ENCODE measurements at regions not wholly inside any gene's neighbourhood (a gene's known extent, or its start where the extent isn't known, plus 50 kb on each side); places are given as distances from the start of the nearest gene placed in this dataset.

- TF ChIP-seq POLR2A (IDR thresholded peaks at IDR 0.05) (no peak), CTCF (IDR thresholded peaks at IDR 0.05) (no peak)
- intact Hi-C loops (cut with DNase I; ENCODE audit: low total_unique reads) = no loop called here
- no peak for DNase-seq (ENCODE audit: low spot score in 2 of 2)
- WGBS, 2 donors = 93 to 94% methylated on average over 4 of the region's 4 CpGs
- H3K4me3 ChIP-seq (ENCODE audit: low read depth, poor library complexity, severe bottlenecking) = no peak overlapping the region
Measured at GRCh38 chr7:46723742-46724141, 802.7 kb upstream of the IGFBP3 start.

- no peak for DNase-seq (ENCODE audit: low spot score in 2 of 2)
- TF ChIP-seq CTCF (IDR thresholded peaks at IDR 0.05) (no peak), POLR2A (IDR thresholded peaks at IDR 0.05) (no peak)
- 76 to 95% methylated on average over 5 to 7 of the region's 7 CpGs for WGBS, 2 donors
- H3K4me3 ChIP-seq (ENCODE audit: low read depth, poor library complexity, severe bottlenecking) = no peak overlapping the region
- intact Hi-C loops (cut with DNase I; ENCODE audit: low total_unique reads) = no loop called here
Measured at GRCh38 chr7:46723003-46723402, 801.9 kb upstream of the IGFBP3 start.

GRCh38 chr7:46720761-46721160 is 799.7 kb upstream of the IGFBP3 start:
- H3K4me3 ChIP-seq (ENCODE audit: low read depth, poor library complexity, severe bottlenecking) = no peak overlapping the region
- intact Hi-C loops (cut with DNase I; ENCODE audit: low total_unique reads) = no loop called here
- no peak for TF ChIP-seq POLR2A (IDR thresholded peaks at IDR 0.05)
- no peak for TF ChIP-seq CTCF (IDR thresholded peaks at IDR 0.05)
- 46 to 50% methylated on average over 2 of the region's 2 CpGs for WGBS, 2 donors
- no peak for DNase-seq (ENCODE audit: low spot score in 2 of 2)

- no peak for TF ChIP-seq POLR2A (IDR thresholded peaks at IDR 0.05)
- TF ChIP-seq CTCF (IDR thresholded peaks at IDR 0.05) = no peak
- DNase-seq (ENCODE audit: low spot score in 2 of 2) = no peak
- 88 to 100% methylated on average over 1 of the region's 1 CpG for WGBS, 2 donors
- intact Hi-C loops (cut with DNase I; ENCODE audit: low total_unique reads) = no loop called here
- no peak overlapping the region for H3K4me3 ChIP-seq (ENCODE audit: low read depth, poor library complexity, severe bottlenecking)
Measured at GRCh38 chr7:46719616-46720015, 798.5 kb upstream of the IGFBP3 start.

- no peak for DNase-seq (ENCODE audit: low spot score in 2 of 2)
- H3K4me3 ChIP-seq (ENCODE audit: low read depth, poor library complexity, severe bottlenecking) = no peak overlapping the region
- intact Hi-C loops (cut with DNase I; ENCODE audit: low total_unique reads) = no loop called here
- TF ChIP-seq CTCF (IDR thresholded peaks at IDR 0.05) = no peak
- TF ChIP-seq POLR2A (IDR thresholded peaks at IDR 0.05) = no peak
- 69 to 83% methylated on average over 1 of the region's 1 CpG for WGBS, 2 donors
Measured at GRCh38 chr7:46716926-46717325, 795.9 kb upstream of the IGFBP3 start.

- TF ChIP-seq POLR2A (IDR thresholded peaks at IDR 0.05) (no peak), CTCF (IDR thresholded peaks at IDR 0.05) (no peak)
- WGBS, 2 donors = 97 to 100% methylated on average over 1 of the region's 1 CpG
- no peak for DNase-seq (ENCODE audit: low spot score in 2 of 2)
- H3K4me3 ChIP-seq (ENCODE audit: low read depth, poor library complexity, severe bottlenecking) = no peak overlapping the region
- intact Hi-C loops (cut with DNase I; ENCODE audit: low total_unique reads) = no loop called here
Measured at GRCh38 chr7:46715579-46715978, 794.5 kb upstream of the IGFBP3 start.
